HEK293 (cell line): ENCODE measurements at regions not wholly inside any gene's neighbourhood (a gene's known extent, or its start where the extent isn't known, plus 50 kb on each side); places are given as distances from the start of the nearest gene placed in this dataset.

Experiments
- CTCF ChIA-PET: fragments of 350-600 bp; formaldehyde crosslinking; extraction: SDS; loops from one replicate; lab custom pipeline; 2021; ENCODE audit warnings: antibody characterized with exemption; lab: Yijun Ruan, JAX
- POLR2A ChIA-PET: fragments of 300-600 bp; formaldehyde crosslinking; extraction: SDS; loops from one replicate; lab custom pipeline; 2020; ENCODE audit warnings: antibody characterized with exemption, inconsistent platforms; lab: Yijun Ruan, JAX
- H3K27ac ChIP-seq: fragments of 200-500 bp; sonication (Bioruptor generic); 2 replicates; pipeline ENCODE4 v1.5.1; 2014; ENCODE audit warnings: low read depth, low read length, control low read depth, inconsistent platforms; ENCODE audit errors: extremely low read depth
- H3K36me3 ChIP-seq, 2 experiments: fragments of 200-500 bp in 1 of 2; sonication (Bioruptor generic) in 1 of 2; 1 replicate in 1 of 2; 2 replicates in 1 of 2; pipeline ENCODE4 v1.5.1; 2014 to 2017; ENCODE audit warnings: inconsistent platforms in 2 of 2, low read length in 2 of 2; ENCODE audit not compliant: control insufficient read depth in 2 of 2, insufficient read depth in 1 of 2
- H3K4me1 ChIP-seq: fragments of 200-500 bp; sonication (Bioruptor generic); 2 replicates; pipeline ENCODE4 v1.5.1; 2014; ENCODE audit warnings: mild to moderate bottlenecking, low read length, inconsistent platforms; ENCODE audit not compliant: control insufficient read depth, insufficient read depth
- H3K4me3 ChIP-seq: 2 replicates; pipeline ENCODE4 v1.5.1; 2011; ENCODE audit warnings: low read depth, mild to moderate bottlenecking, control low read depth, low read length, moderate library complexity
- H3K9me3 ChIP-seq: fragments of 200-500 bp; sonication (Bioruptor generic); 2 replicates; pipeline ENCODE4 v1.5.1; 2014; ENCODE audit warnings: low read depth, low read length, inconsistent platforms; ENCODE audit not compliant: control insufficient read depth, insufficient read depth
- FEZF1 ChIP-seq: fragments of 450-650 bp; formaldehyde crosslinking; IDR thresholded peaks from 2 replicates; pipeline ENCODE4 v1.5.1; 2016; ENCODE audit warnings: missing biosample characterization, missing genetic modification characterization
- GFI1B ChIP-seq: fragments of 450-650 bp; formaldehyde crosslinking; IDR thresholded peaks from 2 replicates; pipeline ENCODE4 v1.5.1; 2016; ENCODE audit warnings: missing biosample characterization, missing genetic modification characterization
- HOXA7 ChIP-seq: sonication (generic); formaldehyde crosslinking; IDR thresholded peaks from 2 replicates; pipeline ENCODE4 v1.8.1; 2022; ENCODE audit warnings: missing genetic modification reagents, borderline replicate concordance
- PRDM2 ChIP-seq: fragments of 450-650 bp; formaldehyde crosslinking; IDR thresholded peaks from 2 replicates; pipeline ENCODE4 v1.5.1; 2016; ENCODE audit warnings: missing biosample characterization, missing genetic modification characterization, borderline replicate concordance
- REST ChIP-seq: fragments of 450-650 bp; formaldehyde crosslinking; IDR thresholded peaks from 2 replicates; pipeline ENCODE4 v1.5.1; 2016; ENCODE audit warnings: missing biosample characterization, missing genetic modification characterization
- SCRT1 ChIP-seq: fragments of 450-650 bp; formaldehyde crosslinking; IDR thresholded peaks from 2 replicates; pipeline ENCODE4 v1.5.1; 2016; ENCODE audit warnings: missing biosample characterization, missing genetic modification characterization, borderline replicate concordance
- ZBTB26 ChIP-seq: fragments of 450-650 bp; formaldehyde crosslinking; optimal IDR thresholded peaks from 2 replicates; pipeline ENCODE3; 2016; ENCODE audit warnings: missing biosample characterization, mild to moderate bottlenecking, missing genetic modification characterization
- ZFP3 ChIP-seq: fragments of 450-650 bp; formaldehyde crosslinking; IDR thresholded peaks from 2 replicates; pipeline ENCODE4 v1.5.1; 2016; ENCODE audit warnings: low read depth, missing biosample characterization, missing genetic modification characterization
- ZNF223 ChIP-seq: fragments of 450-650 bp; formaldehyde crosslinking; IDR thresholded peaks from 2 replicates; pipeline ENCODE4 v1.5.1; 2016; ENCODE audit warnings: missing biosample characterization, missing genetic modification characterization
- ZNF280C ChIP-seq: fragments of 450-650 bp; formaldehyde crosslinking; IDR thresholded peaks from 2 replicates; pipeline ENCODE4 v1.5.1; 2016; ENCODE audit warnings: missing biosample characterization, missing genetic modification characterization
- ZNF561 ChIP-seq: fragments of 450-650 bp; IDR thresholded peaks from 2 replicates; pipeline ENCODE4 v1.5.1; 2018; ENCODE audit warnings: missing biosample characterization, missing genetic modification characterization, borderline replicate concordance
- ZNF610 ChIP-seq: fragments of 450-650 bp; formaldehyde crosslinking; IDR thresholded peaks from 2 replicates; pipeline ENCODE4 v1.5.1; 2016; ENCODE audit warnings: missing biosample characterization, missing genetic modification characterization, borderline replicate concordance
- ZNF629 ChIP-seq: fragments of 450-650 bp; formaldehyde crosslinking; IDR thresholded peaks from 2 replicates; pipeline ENCODE4 v1.5.1; 2017; ENCODE audit warnings: missing biosample characterization, missing genetic modification characterization
- ZNF639 ChIP-seq: fragments of 450-650 bp; formaldehyde crosslinking; IDR thresholded peaks from 2 replicates; pipeline ENCODE4 v1.5.1; 2016; ENCODE audit warnings: missing biosample characterization, missing genetic modification characterization
- ZSCAN30 ChIP-seq: fragments of 450-650 bp; IDR thresholded peaks from 2 replicates; pipeline ENCODE4 v1.5.1; 2018; ENCODE audit warnings: missing biosample characterization, mild to moderate bottlenecking, missing genetic modification characterization, moderate library complexity

- H3K4me1 ChIP-seq: no peaks in the 10 kb centered on the region
- H3K36me3 ChIP-seq: no peaks in the 10 kb centered on the region
- CTCF ChIA-PET: interaction anchor here (1.4 kb wide), 1 partner anchor 24 kb away, joined by 4 read pairs; no protein-coding TSS in a partner anchor
- no peak overlapping the region for H3K27ac ChIP-seq
- TF ChIP-seq ZNF223 (tag by site-specific recombination) (no peak), ZNF561 (tag by site-specific recombination) (no peak), REST (no peak), ZSCAN30 (tag by site-specific recombination) (no peak), FEZF1 (tag by site-specific recombination) (no peak), GFI1B (tag by site-specific recombination) (no peak), PRDM2 (tag by site-specific recombination) (no peak), ZNF629 (no peak), SCRT1 (no peak), ZFP3 (tag by site-specific recombination) (no peak), ZNF639 (tag by site-specific recombination) (no peak), ZNF280C (no peak), ZNF610 (tag by site-specific recombination) (no peak), ZBTB26 (no peak), HOXA7 (no peak)
- H3K9me3 ChIP-seq: no peaks in the 10 kb centered on the region
- H3K4me3 ChIP-seq: no peak overlapping the region
- POLR2A ChIA-PET: no interaction called here
These were observed 88.6 kb upstream of the MBNL2 start for GRCh38 chr13:97133554-97133953.
